CD4-positive, alpha-beta T cell treated with Interleukin-10 for 1 hour (primary cell): ENCODE measurements at regions not wholly inside any gene's neighbourhood (a gene's known extent, or its start where the extent isn't known, plus 50 kb on each side); places are given as distances from the start of the nearest gene placed in this dataset.

Source experiments
- DNase-seq: peaks from one replicate; pipeline ENCODE4 v3.0.0-alpha.2; 2020

- no peak for DNase-seq
Observed at GRCh38 chr4:149296503-149296902, 519.1 kb downstream of the IQCM start.

- no peak for DNase-seq
Observed at GRCh38 chr4:149296084-149296483, 519.6 kb downstream of the IQCM start.

- no peak for DNase-seq
Observed at GRCh38 chr4:149294601-149295000, 521.0 kb downstream of the IQCM start.

GRCh38 chr4:149293046-149293649, 522.5 kb downstream of the IQCM start:
- no peak for DNase-seq

- no peak for DNase-seq
Observed at GRCh38 chr4:149292425-149293007, 523.1 kb downstream of the IQCM start.

- no peak for DNase-seq
Observed at GRCh38 chr4:149291463-149291862, 524.2 kb downstream of the IQCM start.

GRCh38 chr4:149280806-149281205, 534.8 kb downstream of the IQCM start:
- DNase-seq: no peak

- no peak for DNase-seq
Observed at GRCh38 chr4:149279776-149280175, 535.9 kb downstream of the IQCM start.

- DNase-seq: no peak
Observed at GRCh38 chr4:149279331-149279730, 536.3 kb downstream of the IQCM start.

GRCh38 chr4:149277705-149278104, 537.9 kb downstream of the IQCM start:
- DNase-seq: no peak

- DNase-seq: no peak
Observed at GRCh38 chr4:149269835-149270234, 545.8 kb downstream of the IQCM start.

GRCh38 chr4:149266301-149266700, 549.3 kb downstream of the IQCM start:
- DNase-seq: no peak

- DNase-seq: no peak
Observed at GRCh38 chr4:149265645-149266044, 550.0 kb downstream of the IQCM start.

- DNase-seq: peak; percentile 6
Observed at GRCh38 chr4:149264093-149264733, 551.4 kb downstream of the IQCM start.

- DNase-seq: no peak
Observed at GRCh38 chr4:149248191-149248764, 567.4 kb downstream of the IQCM start.

- no peak for DNase-seq
Observed at GRCh38 chr4:149247164-149247563, 568.5 kb downstream of the IQCM start.

GRCh38 chr4:149245333-149245732, 570.3 kb downstream of the IQCM start:
- DNase-seq: no peak

GRCh38 chr4:149238097-149238496, 577.5 kb downstream of the IQCM start:
- DNase-seq: no peak

- DNase-seq: no peak
Observed at GRCh38 chr4:149234798-149235197, 580.8 kb downstream of the IQCM start.

GRCh38 chr4:149223659-149224058, 592.0 kb downstream of the IQCM start:
- DNase-seq: no peak

GRCh38 chr4:149218672-149219071, 597.0 kb downstream of the IQCM start:
- no peak for DNase-seq

GRCh38 chr4:149214301-149214700, 601.3 kb downstream of the IQCM start:
- DNase-seq: no peak

- no peak for DNase-seq
Observed at GRCh38 chr4:149211876-149212275, 603.8 kb downstream of the IQCM start.
